HG02610 (cell line): ENCODE measurements at regions not wholly inside any gene's neighbourhood (a gene's known extent, or its start where the extent isn't known, plus 50 kb on each side); places are given as distances from the start of the nearest gene placed in this dataset.

ENCODE experiments used
- ATAC-seq: cut with Tn5 transposase; IDR thresholded peaks from one replicate; pipeline ENCODE4 v1.9.1; 2021; ENCODE audit warnings: mild to moderate bottlenecking, moderate library complexity; ENCODE audit not compliant: unreplicated experiment

GRCh38 chr22:48091656-48092223 is 1329.3 kb downstream of the TBC1D22A start:
- ATAC-seq, result no peak

DNA sequence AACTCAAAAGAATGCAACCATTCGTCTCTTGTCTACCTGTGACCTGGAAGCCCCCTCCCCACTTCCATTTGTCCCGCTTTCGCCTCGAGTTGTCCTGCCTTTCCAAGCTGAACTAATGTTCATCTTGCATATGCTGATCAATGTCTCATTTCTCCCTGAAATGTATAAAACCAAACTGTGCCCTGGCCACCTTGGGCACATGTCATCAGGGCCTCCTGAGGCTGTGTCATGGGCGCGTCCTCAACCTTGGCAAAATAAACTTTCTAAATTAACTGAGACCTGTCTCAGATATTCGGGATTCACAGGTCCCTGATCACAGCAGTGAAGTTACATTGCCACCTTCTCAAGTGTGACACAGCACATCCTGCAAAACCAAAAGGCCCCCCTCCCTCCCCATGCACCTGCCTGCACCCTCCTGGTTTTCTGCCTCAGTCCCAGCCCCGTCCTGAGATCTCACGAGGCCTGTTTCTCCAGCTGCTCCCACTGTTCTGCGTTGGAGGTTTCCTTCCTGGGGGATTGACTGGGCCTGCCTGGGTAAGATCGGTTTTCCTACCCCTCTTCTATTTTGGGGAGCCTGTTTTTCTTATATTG is 1328.7 kb downstream of the TBC1D22A start:
- ATAC-seq, result no peak

DNA sequence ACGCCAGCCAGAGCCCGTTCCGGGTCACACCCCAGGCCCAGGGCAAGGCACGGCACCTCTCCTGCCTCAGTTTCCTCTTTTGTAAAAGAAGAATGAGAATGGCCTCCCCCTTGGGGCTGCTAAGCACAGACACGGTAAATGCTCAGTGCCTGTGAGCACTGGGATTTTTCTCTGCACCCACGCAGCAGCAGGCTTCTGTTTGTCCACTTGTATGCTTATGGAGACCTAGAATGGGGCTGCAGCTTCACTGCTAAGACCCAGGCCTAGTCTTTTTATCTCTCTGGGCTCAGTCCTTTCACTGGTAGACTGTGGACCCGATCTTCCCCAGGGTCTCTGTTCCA is 1327.9 kb downstream of the TBC1D22A start:
- no peak for ATAC-seq

DNA sequence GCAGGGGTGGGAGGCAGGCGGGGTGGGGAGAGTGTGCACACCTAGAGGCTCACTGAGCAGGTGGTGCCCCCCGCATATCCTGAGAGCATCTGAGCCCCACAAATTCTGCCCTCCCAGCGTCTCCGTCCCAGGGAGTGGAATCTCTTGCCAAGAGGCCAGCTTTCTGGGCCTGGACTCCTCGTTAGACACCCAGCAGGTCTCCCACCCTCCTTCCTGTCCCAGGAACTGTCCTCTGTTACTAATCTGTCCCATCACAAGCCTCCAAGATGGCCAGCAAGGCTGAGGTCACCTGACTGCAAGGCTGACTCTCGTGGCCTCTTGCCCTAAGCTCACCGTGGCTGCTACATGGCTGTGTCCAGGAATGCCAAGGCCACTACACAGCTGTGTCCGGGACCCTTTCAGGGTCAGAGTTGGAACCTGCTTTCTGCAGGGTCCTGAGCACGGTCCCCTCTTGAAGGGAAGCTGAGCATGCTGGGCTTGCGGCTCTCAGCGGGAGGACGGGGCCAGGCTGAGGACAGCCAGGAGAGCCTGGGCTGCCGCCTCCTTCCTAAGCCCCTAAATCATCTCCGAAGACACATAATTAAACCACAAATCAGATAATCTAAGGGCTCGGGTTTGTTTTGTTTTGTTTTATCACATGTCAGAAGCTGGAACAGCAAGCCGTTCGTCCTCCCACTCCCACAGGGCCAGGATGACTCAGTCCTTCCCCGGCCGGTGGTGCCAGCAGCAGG is 1327.3 kb downstream of the TBC1D22A start:
- ATAC-seq, result no peak

- ATAC-seq, result no peak
Observed at GRCh38 chr22:48088926-48089536, 1326.6 kb downstream of the TBC1D22A start.

GRCh38 chr22:48088251-48088650 is 1325.8 kb downstream of the TBC1D22A start:
- ATAC-seq, result no peak

GRCh38 chr22:48085901-48086645 is 1323.6 kb downstream of the TBC1D22A start:
- ATAC-seq, result no peak

DNA sequence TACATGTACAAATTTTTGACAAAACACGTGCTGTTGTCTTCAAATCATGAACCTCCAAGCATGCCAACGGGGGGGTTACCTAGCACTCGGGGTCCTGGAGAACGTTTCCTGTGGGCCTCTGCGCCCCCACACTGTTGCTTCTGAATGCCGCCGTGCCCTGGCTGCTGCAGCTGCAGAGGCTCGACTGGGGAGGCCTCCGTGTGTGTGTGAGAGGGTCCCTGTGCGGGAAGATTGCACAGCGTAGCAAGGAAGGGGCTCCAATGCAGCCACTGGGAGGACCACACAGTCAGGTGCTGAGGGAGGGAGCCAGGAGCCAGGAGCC is 1322.2 kb downstream of the TBC1D22A start:
- ATAC-seq, result no peak

- ATAC-seq, result peak; percentile 53
Observed at GRCh38 chr22:48084041-48084728, 1321.7 kb downstream of the TBC1D22A start.

DNA sequence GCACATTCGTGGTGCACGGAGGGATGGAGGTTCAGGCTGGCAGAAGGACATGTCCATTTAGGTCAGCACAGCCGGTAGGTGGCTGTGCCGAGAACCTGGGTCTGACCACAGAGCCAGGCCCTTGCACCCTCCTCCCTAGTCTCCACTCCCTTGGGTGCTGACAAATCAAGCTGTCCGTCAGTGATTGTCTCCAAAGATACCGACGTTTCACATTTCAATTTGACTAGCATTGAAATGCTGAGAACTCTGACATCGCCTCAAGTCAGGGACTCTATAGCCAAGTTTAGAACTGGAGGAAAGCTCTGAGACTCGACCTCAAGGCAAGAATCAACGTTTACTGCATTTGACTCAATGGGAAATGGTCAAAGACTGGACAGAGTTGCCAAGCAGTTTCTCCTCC is 1321.1 kb downstream of the TBC1D22A start:
- peak; percentile 18 for ATAC-seq

- ATAC-seq, result no peak
Observed at GRCh38 chr22:48082284-48082683, 1319.8 kb downstream of the TBC1D22A start.

GRCh38 chr22:48081281-48081680 is 1318.8 kb downstream of the TBC1D22A start:
- ATAC-seq, result no peak

DNA sequence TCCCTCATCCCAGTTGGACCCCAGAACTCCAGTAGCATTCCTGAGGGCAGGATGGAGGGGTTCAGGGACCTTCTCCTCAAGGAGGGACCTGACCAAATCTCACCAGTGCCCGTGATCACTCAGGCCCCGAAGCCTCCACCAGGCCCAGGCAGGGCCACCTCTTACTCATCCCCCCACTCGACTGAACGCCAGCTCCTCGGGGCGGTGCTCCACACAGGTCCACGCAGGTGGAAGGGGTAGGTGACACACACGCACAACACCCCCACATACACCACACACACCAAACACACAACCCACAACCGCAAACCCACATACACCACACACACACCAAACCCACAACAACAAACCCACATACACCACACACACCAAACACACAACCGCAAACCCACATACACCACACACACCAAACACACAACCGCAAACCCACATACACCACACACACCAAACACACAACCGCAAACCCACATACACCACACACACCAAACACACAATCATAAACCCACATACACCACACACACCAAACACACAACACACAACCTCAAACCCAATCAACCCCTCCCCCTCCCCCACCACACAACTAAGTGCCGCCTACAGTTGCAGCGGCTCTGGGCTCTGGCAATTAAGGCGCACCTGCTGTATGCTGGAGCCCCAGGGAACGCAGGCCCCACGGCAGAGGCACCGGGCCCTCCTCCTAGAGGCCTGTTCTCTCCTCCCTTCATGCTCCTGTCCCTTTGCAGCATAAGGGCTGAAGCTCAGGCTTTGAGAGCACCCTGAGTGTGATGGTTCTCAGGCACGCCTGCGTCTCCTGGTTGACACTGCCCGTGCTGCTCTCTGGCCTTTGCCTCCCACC is 1318.1 kb downstream of the TBC1D22A start:
- no peak for ATAC-seq

DNA sequence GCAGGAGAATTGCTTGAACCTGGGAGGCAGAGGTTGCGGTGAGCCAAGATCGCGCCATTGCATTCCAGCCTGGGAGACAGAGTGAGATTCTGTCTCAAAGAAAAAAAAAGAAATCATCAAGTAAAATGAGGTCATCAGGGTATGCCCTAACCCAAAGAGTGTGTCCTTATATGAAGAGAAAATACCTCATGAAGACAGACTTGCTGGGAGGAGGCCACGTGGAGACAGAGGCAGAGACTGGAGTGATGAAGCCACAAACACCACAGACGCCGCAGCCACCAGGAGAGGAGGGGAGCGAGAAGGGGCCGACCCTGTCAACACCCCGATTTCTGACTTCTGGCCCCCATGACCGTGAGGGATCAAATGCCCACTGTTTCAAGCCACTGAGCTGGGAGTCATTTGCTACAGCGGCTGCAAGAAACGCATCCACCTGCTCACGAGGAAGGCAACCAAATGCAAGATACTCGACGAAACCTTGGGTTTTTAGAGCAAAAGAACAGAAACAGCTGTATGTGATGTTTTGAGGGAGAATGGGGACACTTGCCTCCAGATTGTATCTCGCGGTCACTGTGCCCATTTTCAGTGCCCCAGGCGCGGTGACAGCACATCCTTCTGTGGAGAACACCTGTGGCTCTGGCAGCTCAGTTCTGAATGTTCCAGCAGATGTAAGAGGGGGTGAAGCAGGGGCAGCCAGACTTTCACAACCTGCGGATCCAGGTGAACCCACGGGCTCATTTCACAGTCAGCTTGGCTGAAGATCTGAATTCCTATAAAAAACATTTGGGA is 1317.2 kb downstream of the TBC1D22A start:
- no peak for ATAC-seq

GRCh38 chr22:48078825-48079224 is 1316.4 kb downstream of the TBC1D22A start:
- no peak for ATAC-seq

- ATAC-seq, result no peak
Observed at GRCh38 chr22:48077699-48078098, 1315.2 kb downstream of the TBC1D22A start.

DNA sequence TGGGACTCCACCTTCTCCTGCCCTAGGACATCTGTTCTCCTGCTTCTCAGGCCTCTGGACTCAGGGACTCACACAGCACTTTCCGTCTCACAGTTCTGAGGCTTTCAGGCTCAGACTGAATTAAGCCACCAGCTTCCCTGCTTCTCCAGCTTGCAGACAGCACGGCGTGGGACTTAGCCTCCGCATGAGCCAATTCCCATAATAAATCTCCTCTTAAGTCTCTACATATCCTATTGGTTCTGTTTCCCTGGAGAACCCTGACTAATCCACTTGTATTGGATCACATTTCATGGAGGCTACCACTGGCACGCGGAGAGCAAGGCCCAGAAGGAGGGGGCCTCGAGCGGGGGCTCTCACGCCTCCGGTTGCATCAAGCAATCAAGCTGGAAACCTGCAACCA is 1313.6 kb downstream of the TBC1D22A start:
- no peak for ATAC-seq

DNA sequence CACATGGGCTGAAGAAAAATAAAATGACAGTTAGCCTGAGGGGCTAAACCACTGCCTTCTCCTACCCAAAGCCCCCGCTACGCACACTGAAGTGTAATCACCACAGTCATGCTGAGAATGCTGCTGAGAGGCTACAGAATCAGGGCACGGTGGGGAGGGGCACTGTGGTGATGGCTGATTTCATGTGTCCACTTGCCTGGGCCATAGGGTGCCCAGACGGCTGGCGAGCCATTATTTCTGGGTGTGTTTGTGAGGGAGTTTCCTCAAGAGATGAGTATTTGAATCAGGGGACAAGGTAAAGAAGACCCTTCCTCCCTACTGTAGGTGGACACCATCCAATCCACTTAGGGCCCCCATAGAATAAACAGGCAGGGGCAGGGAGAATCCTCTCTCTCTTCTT is 1313.2 kb downstream of the TBC1D22A start:
- ATAC-seq, result no peak

DNA sequence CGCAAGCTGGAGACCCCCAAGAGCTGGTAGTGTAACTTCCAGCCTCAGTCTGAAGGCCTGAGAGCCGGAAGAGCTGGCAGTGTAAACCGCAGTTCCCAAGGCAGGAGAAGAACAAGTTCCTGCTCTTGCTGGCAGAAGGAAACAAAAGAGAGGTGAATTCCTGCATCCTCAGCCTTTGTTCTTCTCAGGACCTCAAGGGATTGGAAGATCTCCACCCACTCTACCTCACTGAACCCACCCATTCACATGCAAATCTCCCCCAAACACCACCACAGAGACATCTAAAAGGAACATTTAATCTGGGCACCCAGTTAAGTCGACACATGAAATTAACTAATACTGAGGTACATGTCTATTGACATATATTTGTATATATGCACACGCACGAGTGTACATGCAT is 1310.3 kb downstream of the TBC1D22A start:
- no peak for ATAC-seq
